GM18519 (cell line): ENCODE measurements at regions not wholly inside any gene's neighbourhood (a gene's known extent, or its start where the extent isn't known, plus 50 kb on each side); places are given as distances from the start of the nearest gene placed in this dataset.

ENCODE experiments used
- ATAC-seq: cut with Tn5 transposase; IDR thresholded peaks from one replicate; pipeline ENCODE4 v1.9.1; 2021; ENCODE audit warnings: mild to moderate bottlenecking, moderate library complexity; ENCODE audit not compliant: unreplicated experiment, low FRiP score

- ATAC-seq: no peak
Measured at GRCh38 chr1:68551459-68551858, 54.6 kb upstream of the DEPDC1 start.

- ATAC-seq: peak; percentile 68
Measured at GRCh38 chr1:68558321-68559026, 61.6 kb upstream of the DEPDC1 start.

- no peak for ATAC-seq
Measured at GRCh38 chr1:68565923-68566322, 69.0 kb upstream of the DEPDC1 start.

GRCh38 chr1:68570871-68571270 lies 74.0 kb upstream of the DEPDC1 start:
- ATAC-seq: no peak

GRCh38 chr1:68571454-68572235 lies 74.8 kb upstream of the DEPDC1 start:
- no peak for ATAC-seq

- ATAC-seq: no peak
Measured at GRCh38 chr1:68585351-68585750, 88.5 kb upstream of the DEPDC1 start.

GRCh38 chr1:68586766-68587165 lies 89.9 kb upstream of the DEPDC1 start:
- no peak for ATAC-seq

- no peak for ATAC-seq
Measured at GRCh38 chr1:68588304-68588703, 91.4 kb upstream of the DEPDC1 start.

- ATAC-seq: no peak
Measured at GRCh38 chr1:68590473-68590872, 93.6 kb upstream of the DEPDC1 start.

GRCh38 chr1:68594851-68595250 lies 98.0 kb upstream of the DEPDC1 start:
- no peak for ATAC-seq

- ATAC-seq: no peak
Measured at GRCh38 chr1:68600049-68600661, 103.3 kb upstream of the DEPDC1 start.

- no peak for ATAC-seq
Measured at GRCh38 chr1:68608289-68608688, 111.4 kb upstream of the DEPDC1 start.

GRCh38 chr1:68615312-68615711 lies 118.4 kb upstream of the DEPDC1 start:
- ATAC-seq: no peak

- no peak for ATAC-seq
Measured at GRCh38 chr1:68617942-68618341, 121.1 kb upstream of the DEPDC1 start.

- no peak for ATAC-seq
Measured at GRCh38 chr1:68620571-68620970, 123.7 kb upstream of the DEPDC1 start.

GRCh38 chr1:68623700-68624099 lies 126.8 kb upstream of the DEPDC1 start:
- ATAC-seq: no peak

- no peak for ATAC-seq
Measured at GRCh38 chr1:68624233-68624632, 127.4 kb upstream of the DEPDC1 start.

- no peak for ATAC-seq
Measured at GRCh38 chr1:68625624-68626023, 128.7 kb upstream of the DEPDC1 start.

GRCh38 chr1:68633141-68633919 lies 136.4 kb upstream of the DEPDC1 start:
- no peak for ATAC-seq

- no peak for ATAC-seq
Measured at GRCh38 chr1:68644504-68644903, 147.6 kb upstream of the DEPDC1 start.

- ATAC-seq: no peak
Measured at GRCh38 chr1:68651115-68651514, 154.2 kb upstream of the DEPDC1 start.
